ENCODE measurements at regions not wholly inside any gene's neighbourhood (a gene's known extent, or its start where the extent isn't known, plus 50 kb on each side); places are given as distances from the start of the nearest gene placed in this dataset.

DNA sequence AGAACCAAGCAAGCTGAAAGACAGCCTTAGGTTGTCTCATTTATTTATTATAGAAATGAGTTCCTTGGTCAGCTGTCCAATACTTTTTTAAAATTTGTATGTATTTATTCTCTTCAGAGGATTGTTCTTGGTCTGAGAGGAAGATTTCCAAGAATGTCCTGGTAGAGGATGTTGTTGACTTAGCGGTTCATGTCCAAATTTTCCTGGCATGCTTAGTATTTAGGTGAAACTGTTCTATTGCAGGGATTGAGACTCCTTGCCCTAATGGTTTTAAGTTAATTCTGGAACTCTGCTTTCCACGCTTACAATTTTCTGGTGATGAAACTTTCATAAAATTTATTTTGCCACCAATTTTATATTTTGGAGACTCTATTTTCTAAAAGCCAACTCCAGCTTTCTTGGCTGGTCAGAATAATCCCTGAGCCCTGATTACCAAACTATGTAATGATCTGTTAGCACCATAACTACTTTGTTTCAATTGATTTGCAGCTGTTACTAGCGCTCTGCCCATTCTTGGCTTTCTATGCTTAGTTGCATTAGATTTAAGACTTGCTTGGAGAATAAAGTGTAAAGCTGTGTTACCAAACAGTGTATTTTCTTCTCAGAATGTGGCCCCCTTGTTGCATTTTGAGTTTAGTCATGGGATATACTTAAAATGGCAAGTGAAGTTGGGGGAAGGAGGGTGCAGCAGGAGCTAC lies 1868.8 kb upstream of the CELF4 start:
- TF ChIP-seq CTBP1 (IDR thresholded peaks at IDR 0.05; ENCODE audit: borderline replicate concordance): no peak
- no peak for TF ChIP-seq TARDBP (IDR thresholded peaks at IDR 0.05)
- TF ChIP-seq LEF1 (IDR thresholded peaks at IDR 0.05; ENCODE audit: borderline replicate concordance): no peak
- no peak for TF ChIP-seq SP1 (IDR thresholded peaks at IDR 0.05)
- TF ChIP-seq FOXA1 (IDR thresholded peaks at IDR 0.05): no peak
- no peak for TF ChIP-seq HDGF (IDR thresholded peaks at IDR 0.05; ENCODE audit: borderline replicate concordance)
- DNase-seq (ENCODE audit: extremely low spot score): no peak
- POLR2A ChIA-PET: no interaction called here
- CTCF ChIA-PET: no interaction called here

GRCh38 chr18:39425172-39425850 lies 1859.7 kb upstream of the CELF4 start:
- DNase-seq (ENCODE audit: extremely low spot score): no peak
- CTCF ChIA-PET: no interaction called here
- TF ChIP-seq HDGF (IDR thresholded peaks at IDR 0.05; ENCODE audit: borderline replicate concordance): no peak
- TF ChIP-seq FOXK2 (IDR thresholded peaks at IDR 0.05): no peak
- TF ChIP-seq FOXM1 (IDR thresholded peaks at IDR 0.05; ENCODE audit: borderline replicate concordance): no peak
- TF ChIP-seq, protein P1, sequence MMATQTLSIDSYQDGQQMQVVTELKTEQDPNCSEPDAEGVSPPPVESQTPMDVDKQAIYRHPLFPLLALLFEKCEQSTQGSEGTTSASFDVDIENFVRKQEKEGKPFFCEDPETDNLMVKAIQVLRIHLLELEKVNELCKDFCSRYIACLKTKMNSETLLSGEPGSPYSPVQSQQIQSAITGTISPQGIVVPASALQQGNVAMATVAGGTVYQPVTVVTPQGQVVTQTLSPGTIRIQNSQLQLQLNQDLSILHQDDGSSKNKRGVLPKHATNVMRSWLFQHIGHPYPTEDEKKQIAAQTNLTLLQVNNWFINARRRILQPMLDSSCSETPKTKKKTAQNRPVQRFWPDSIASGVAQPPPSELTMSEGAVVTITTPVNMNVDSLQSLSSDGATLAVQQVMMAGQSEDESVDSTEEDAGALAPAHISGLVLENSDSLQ (IDR thresholded peaks at IDR 0.05): no peak
- no peak for TF ChIP-seq CTBP1 (IDR thresholded peaks at IDR 0.05; ENCODE audit: borderline replicate concordance)
- no peak for TF ChIP-seq TARDBP (IDR thresholded peaks at IDR 0.05)
- POLR2A ChIA-PET: no interaction called here

GRCh38 chr18:39424261-39424660 lies 1858.7 kb upstream of the CELF4 start:
- POLR2A ChIA-PET: no interaction called here
- TF ChIP-seq ELF4 (IDR thresholded peaks at IDR 0.05): no peak
- TF ChIP-seq, protein P1 (IDR thresholded peaks at IDR 0.05): no peak
- no peak for TF ChIP-seq HDGF (IDR thresholded peaks at IDR 0.05; ENCODE audit: borderline replicate concordance)
- no peak for TF ChIP-seq FOXK2 (IDR thresholded peaks at IDR 0.05)
- TF ChIP-seq ARNT (IDR thresholded peaks at IDR 0.05): no peak
- TF ChIP-seq FOXM1 (IDR thresholded peaks at IDR 0.05; ENCODE audit: borderline replicate concordance): no peak
- TF ChIP-seq SUZ12 (IDR thresholded peaks at IDR 0.05): no peak
- TF ChIP-seq BHLHE40 (IDR thresholded peaks at IDR 0.05; ENCODE audit: borderline replicate concordance): no peak
- no peak for TF ChIP-seq NFRKB (IDR thresholded peaks at IDR 0.05)
- TF ChIP-seq LEF1 (IDR thresholded peaks at IDR 0.05; ENCODE audit: borderline replicate concordance): no peak
- TF ChIP-seq L3MBTL2 (conservative IDR thresholded peaks at IDR 0.05): no peak
- no peak for TF ChIP-seq TARDBP (IDR thresholded peaks at IDR 0.05)
- no peak for TF ChIP-seq CTBP1 (IDR thresholded peaks at IDR 0.05; ENCODE audit: borderline replicate concordance)
- TF ChIP-seq ZNF384 (IDR thresholded peaks at IDR 0.05): no peak
- TF ChIP-seq FOXA1 (IDR thresholded peaks at IDR 0.05): no peak
- TF ChIP-seq SP1 (IDR thresholded peaks at IDR 0.05): no peak
- no peak for DNase-seq (ENCODE audit: extremely low spot score)
- CTCF ChIA-PET: no interaction called here

GRCh38 chr18:39421276-39421675 lies 1855.7 kb upstream of the CELF4 start:
- no peak for DNase-seq (ENCODE audit: extremely low spot score)
- CTCF ChIA-PET: no interaction called here
- TF ChIP-seq LEF1 (IDR thresholded peaks at IDR 0.05; ENCODE audit: borderline replicate concordance) (no peak), HDGF (IDR thresholded peaks at IDR 0.05; ENCODE audit: borderline replicate concordance) (no peak), SUZ12 (IDR thresholded peaks at IDR 0.05) (no peak), SP1 (IDR thresholded peaks at IDR 0.05) (no peak), ELF4 (IDR thresholded peaks at IDR 0.05) (no peak), FOXA1 (IDR thresholded peaks at IDR 0.05) (no peak), TARDBP (IDR thresholded peaks at IDR 0.05) (no peak)
- POLR2A ChIA-PET: interaction anchor here (0.7 kb wide), 1 partner anchor 659 kb away, joined by 3 read pairs; no protein-coding TSS in a partner anchor

DNA sequence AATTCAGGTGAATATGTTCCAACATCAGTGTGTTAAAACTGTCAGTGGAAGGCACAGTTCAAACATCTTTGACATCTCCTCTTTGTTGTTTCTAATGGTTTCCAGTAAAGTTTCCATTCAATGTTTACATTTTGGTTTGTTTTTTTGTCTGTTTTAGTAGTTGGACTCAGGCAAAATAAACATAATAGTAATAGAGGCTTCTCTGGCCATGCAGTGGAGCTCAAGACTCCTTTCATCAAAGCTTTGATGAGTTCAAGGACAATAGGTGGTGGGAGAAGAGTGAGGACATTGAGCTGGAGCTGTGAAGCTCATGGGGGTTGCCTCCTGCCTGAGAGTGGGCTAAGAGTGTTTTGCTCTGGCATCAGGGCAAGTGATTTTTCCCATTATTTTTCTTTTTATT lies 1853.7 kb upstream of the CELF4 start:
- CTCF ChIA-PET: no interaction called here
- no peak for DNase-seq (ENCODE audit: extremely low spot score)
- POLR2A ChIA-PET: no interaction called here

GRCh38 chr18:39415471-39415870 lies 1849.9 kb upstream of the CELF4 start:
- no peak for DNase-seq (ENCODE audit: extremely low spot score)
- POLR2A ChIA-PET: no interaction called here
- CTCF ChIA-PET: no interaction called here
- TF ChIP-seq BHLHE40 (IDR thresholded peaks at IDR 0.05; ENCODE audit: borderline replicate concordance) (no peak), NFRKB (IDR thresholded peaks at IDR 0.05) (no peak), TARDBP (IDR thresholded peaks at IDR 0.05) (no peak), FOXA1 (IDR thresholded peaks at IDR 0.05) (no peak), ZNF384 (IDR thresholded peaks at IDR 0.05) (no peak), HDGF (IDR thresholded peaks at IDR 0.05; ENCODE audit: borderline replicate concordance) (no peak), ELF4 (IDR thresholded peaks at IDR 0.05) (no peak), LEF1 (IDR thresholded peaks at IDR 0.05; ENCODE audit: borderline replicate concordance) (no peak), SP1 (IDR thresholded peaks at IDR 0.05) (no peak), SUZ12 (IDR thresholded peaks at IDR 0.05) (no peak), ARNT (IDR thresholded peaks at IDR 0.05) (no peak), CTBP1 (IDR thresholded peaks at IDR 0.05; ENCODE audit: borderline replicate concordance) (no peak)
- TF ChIP-seq, protein P1 (IDR thresholded peaks at IDR 0.05): no peak

More for the DNA sequence above, 1853.7 kb upstream of the CELF4 start:
- TF ChIP-seq FOXA1 (IDR thresholded peaks at IDR 0.05) (no peak), SP1 (IDR thresholded peaks at IDR 0.05) (no peak), HDGF (IDR thresholded peaks at IDR 0.05; ENCODE audit: borderline replicate concordance) (no peak), ARNT (IDR thresholded peaks at IDR 0.05) (no peak), NFRKB (IDR thresholded peaks at IDR 0.05) (no peak), ELF4 (IDR thresholded peaks at IDR 0.05) (no peak), TARDBP (IDR thresholded peaks at IDR 0.05) (no peak), FOXK2 (IDR thresholded peaks at IDR 0.05) (no peak), CTBP1 (IDR thresholded peaks at IDR 0.05; ENCODE audit: borderline replicate concordance) (no peak), FOXM1 (IDR thresholded peaks at IDR 0.05; ENCODE audit: borderline replicate concordance) (no peak)
- TF ChIP-seq, protein P1 (IDR thresholded peaks at IDR 0.05): no peak

Data from HEK293T (cell line).